Mesendoderm (in vitro differentiated cells): ENCODE measurements at regions not wholly inside any gene's neighbourhood (a gene's known extent, or its start where the extent isn't known, plus 50 kb on each side); places are given as distances from the start of the nearest gene placed in this dataset.

Experiments
- DNase-seq: peaks from one replicate; pipeline ENCODE4 v3.0.0; 2013
- H2AK5ac ChIP-seq: 2 replicates; pipeline ENCODE4 v1.6.1; 2013; ENCODE audit warnings: low read length, inconsistent platforms
- H2BK120ac ChIP-seq: 2 replicates; pipeline ENCODE4 v1.6.1; 2013; ENCODE audit warnings: low read depth, mild to moderate bottlenecking, low read length, moderate library complexity, mixed read lengths
- H2BK15ac ChIP-seq: replicated peaks from 2 replicates; pipeline ENCODE4 v1.6.1; 2013; ENCODE audit warnings: low read depth, mild to moderate bottlenecking, moderate library complexity
- H2BK5ac ChIP-seq: 2 replicates; pipeline ENCODE4 v1.6.1; 2013; ENCODE audit warnings: low read length, inconsistent platforms
- H3K18ac ChIP-seq: 2 replicates; pipeline ENCODE4 v1.6.1; 2013; ENCODE audit warnings: mild to moderate bottlenecking, low read length, mixed read lengths
- H3K23ac ChIP-seq: one replicate; pipeline ENCODE4 v1.6.1; 2013; ENCODE audit warnings: low read length
- H3K27ac ChIP-seq: 2 replicates; pipeline ENCODE4 v1.5.1; 2013; ENCODE audit warnings: low read depth, mild to moderate bottlenecking, inconsistent platforms, low read length, moderate library complexity
- H3K27me3 ChIP-seq: 2 replicates; pipeline ENCODE4 v1.6.1; 2013; ENCODE audit warnings: low read length, control low read depth, mild to moderate bottlenecking, inconsistent platforms; ENCODE audit not compliant: insufficient read depth, poor library complexity
- H3K36me3 ChIP-seq: 2 replicates; pipeline ENCODE4 v1.6.1; 2013; ENCODE audit warnings: low read length, inconsistent platforms; ENCODE audit not compliant: control insufficient read depth, insufficient read depth
- H3K4ac ChIP-seq: one replicate; pipeline ENCODE4 v1.6.1; 2013; ENCODE audit warnings: low read depth, mild to moderate bottlenecking, low read length, moderate library complexity
- H3K4me1 ChIP-seq: 2 replicates; pipeline ENCODE4 v1.6.1; 2013; ENCODE audit warnings: low read depth, low read length, inconsistent platforms; ENCODE audit not compliant: control insufficient read depth
- H3K4me2 ChIP-seq: 2 replicates; pipeline ENCODE4 v1.6.1; 2013; ENCODE audit warnings: low read length
- H3K4me3 ChIP-seq: 2 replicates; pipeline ENCODE4 v1.5.1; 2013; ENCODE audit warnings: mild to moderate bottlenecking, low read length
- H3K56ac ChIP-seq: one replicate; pipeline ENCODE4 v1.6.1; 2013; ENCODE audit warnings: low read length
- H3K79me1 ChIP-seq: 2 replicates; pipeline ENCODE4 v1.6.1; 2013; ENCODE audit warnings: low read length, inconsistent platforms
- H3K79me2 ChIP-seq: 2 replicates; pipeline ENCODE4 v1.6.1; 2013; ENCODE audit warnings: mild to moderate bottlenecking, low read length; ENCODE audit not compliant: control insufficient read depth, insufficient read depth
- H3K9ac ChIP-seq: 2 replicates; pipeline ENCODE4 v1.6.1; 2013; ENCODE audit warnings: low read length, inconsistent platforms
- H4K5ac ChIP-seq: one replicate; pipeline ENCODE4 v1.6.1; 2013; ENCODE audit warnings: low read length
- H4K8ac ChIP-seq: one replicate; pipeline ENCODE4 v1.6.1; 2013; ENCODE audit warnings: low read depth, mild to moderate bottlenecking, control low read depth, low read length, moderate library complexity
- WGBS: extraction: QIAGEN DNeasy Blood & Tissue Kit; methylation state at CpG from one replicate; pipeline ENCODE4 v1.1.7; 2013; ENCODE audit warnings: low lambda C conversion rate, missing lambda C conversion rate; ENCODE audit not compliant: insufficient coverage; ENCODE audit errors: extremely low coverage; 5-methylcytosine and 5-hydroxymethylcytosine counted together

- Histone ChIP-seq H2AK5ac (no peak overlapping the region), H3K36me3 (no peaks in the 10 kb centered on the region), H3K4me1 (no peaks in the 10 kb centered on the region), H3K27me3 (no peaks in the 10 kb centered on the region), H3K23ac (no peak overlapping the region), H3K27ac (no peak overlapping the region), H3K4me2 (no peak overlapping the region), H3K4me3 (no peak overlapping the region), H3K79me1 (no peaks in the 10 kb centered on the region), H3K18ac (no peak overlapping the region), H4K8ac (no peak overlapping the region), H2BK15ac (no peak overlapping the region), H3K79me2 (no peaks in the 10 kb centered on the region), H4K5ac (no peak overlapping the region), H2BK120ac (no peak overlapping the region), H2BK5ac (no peak overlapping the region), H3K56ac (no peak overlapping the region), H3K9ac (no peak overlapping the region), H3K4ac (no peak overlapping the region)
- DNase-seq: no peak
- WGBS: no CpG with 5 or more reads among the region's 6 CpGs
Measured at GRCh38 chr13:83935566-83935965, 53.3 kb upstream of the SLITRK1 start.
